Left renal pelvis (tissue), 4 donors: ENCODE measurements at regions not wholly inside any gene's neighbourhood (a gene's known extent, or its start where the extent isn't known, plus 50 kb on each side); places are given as distances from the start of the nearest gene placed in this dataset.

Experiments
- DNase-seq, 4 donors: peaks; one replicate each; pipeline ENCODE4 v3.0.0-alpha.2; 2013; ENCODE audit warnings: low read depth in 4 of 4, low spot score in 3 of 4

GRCh38 chr6:2542101-2542857, 208.4 kb downstream of the MYLK4 start:
- DNase-seq, result no peak

- no peak for DNase-seq
Measured at GRCh38 chr6:2536451-2536850, 214.3 kb downstream of the MYLK4 start.

- DNase-seq, result no peak
Measured at GRCh38 chr6:2535506-2535905, 215.2 kb downstream of the MYLK4 start.

GRCh38 chr6:2534406-2535042, 216.2 kb downstream of the MYLK4 start:
- DNase-seq, result no peak

GRCh38 chr6:2531426-2532215, 219.1 kb downstream of the MYLK4 start:
- no peak for DNase-seq

- no peak for DNase-seq
Measured at GRCh38 chr6:2529211-2529719, 221.5 kb downstream of the MYLK4 start.

GRCh38 chr6:2528156-2528555, 222.6 kb downstream of the MYLK4 start:
- DNase-seq, result no peak

- no peak for DNase-seq
Measured at GRCh38 chr6:2526766-2527165, 224.0 kb downstream of the MYLK4 start.

GRCh38 chr6:2524090-2524489, 226.6 kb downstream of the MYLK4 start:
- DNase-seq, result no peak

GRCh38 chr6:2523061-2523460, 227.7 kb downstream of the MYLK4 start:
- DNase-seq, result no peak

GRCh38 chr6:2522521-2522920, 228.2 kb downstream of the MYLK4 start:
- DNase-seq, result no peak

GRCh38 chr6:2517855-2518473, 232.8 kb downstream of the MYLK4 start:
- no peak for DNase-seq

GRCh38 chr6:2517401-2517800, 233.3 kb downstream of the MYLK4 start:
- no peak for DNase-seq

GRCh38 chr6:2516059-2516458, 234.7 kb downstream of the MYLK4 start:
- DNase-seq, result no peak

GRCh38 chr6:2514965-2515543, 235.7 kb downstream of the MYLK4 start:
- peak in 1 of 4 donors; percentile 36 for DNase-seq

- no peak for DNase-seq
Measured at GRCh38 chr6:2512802-2513201, 237.9 kb downstream of the MYLK4 start.

- no peak for DNase-seq
Measured at GRCh38 chr6:2510316-2510715, 240.4 kb downstream of the MYLK4 start.

GRCh38 chr6:2509711-2510110, 241.0 kb downstream of the MYLK4 start:
- no peak for DNase-seq

GRCh38 chr6:2508071-2508470, 242.7 kb downstream of the MYLK4 start:
- DNase-seq, result no peak

GRCh38 chr6:2507521-2508037, 243.1 kb downstream of the MYLK4 start:
- DNase-seq, result no peak
